Smooth muscle cell (in vitro differentiated cells): ENCODE measurements at regions not wholly inside any gene's neighbourhood (a gene's known extent, or its start where the extent isn't known, plus 50 kb on each side); places are given as distances from the start of the nearest gene placed in this dataset.
A peak's percentile ranks its signal among the peaks of the same experiment; 100 is the strongest.

Source experiments
- DNase-seq: peaks from one replicate; lab custom pipeline; 2025; ENCODE audit not compliant: unreplicated experiment; lab: John Stamatoyannopoulos, UW
- H2AFZ ChIP-seq: fragments of 200-600 bp; sonication (generic); 2 replicates; pipeline ENCODE4 v1.6.0; 2016; ENCODE audit warnings: antibody characterized with exemption, low read depth, mild to moderate bottlenecking
- H3F3A ChIP-seq: fragments of 200-600 bp; sonication (generic); 2 replicates; pipeline ENCODE4 v1.6.0; 2017; ENCODE audit warnings: antibody characterized with exemption, low read depth
- H3K27ac ChIP-seq: fragments of 200-600 bp; sonication (generic); 2 replicates; pipeline ENCODE4 v1.5.1; 2016; ENCODE audit warnings: low read depth, mild to moderate bottlenecking
- H3K27me3 ChIP-seq: fragments of 200-600 bp; sonication (generic); 2 replicates; pipeline ENCODE4 v1.6.1; 2016; ENCODE audit warnings: low read depth, mild to moderate bottlenecking
- H3K36me3 ChIP-seq: fragments of 200-600 bp; sonication (generic); 2 replicates; pipeline ENCODE4 v1.5.1; 2016; ENCODE audit warnings: low read depth
- H3K4me1 ChIP-seq: fragments of 200-600 bp; sonication (generic); 2 replicates; pipeline ENCODE4 v1.5.1; 2016; ENCODE audit warnings: low read depth
- H3K4me2 ChIP-seq: fragments of 200-600 bp; sonication (generic); 2 replicates; pipeline ENCODE4 v1.6.0; 2016; ENCODE audit warnings: mild to moderate bottlenecking
- H3K4me3 ChIP-seq: fragments of 200-600 bp; sonication (generic); 2 replicates; pipeline ENCODE4 v1.5.1; 2016; ENCODE audit warnings: mild to moderate bottlenecking
- H3K79me2 ChIP-seq: fragments of 200-600 bp; sonication (generic); 2 replicates; pipeline ENCODE4 v1.6.0; 2016; ENCODE audit warnings: low read depth, mild to moderate bottlenecking
- H3K9ac ChIP-seq: fragments of 200-600 bp; sonication (generic); 2 replicates; pipeline ENCODE4 v1.6.0; 2016; ENCODE audit warnings: low read depth
- H3K9me3 ChIP-seq: fragments of 200-600 bp; sonication (generic); replicated peaks from 2 replicates; pipeline ENCODE4 v1.5.1; 2016; ENCODE audit warnings: low read depth
- H4K20me1 ChIP-seq: fragments of 200-600 bp; sonication (generic); 2 replicates; pipeline ENCODE4 v1.6.0; 2016; ENCODE audit warnings: low read depth
- CTCF ChIP-seq: fragments of 200-600 bp; sonication (generic); IDR thresholded peaks from 2 replicates; pipeline ENCODE4 v1.5.1; 2017; ENCODE audit warnings: borderline replicate concordance, mild to moderate bottlenecking, antibody characterized with exemption; ENCODE audit not compliant: insufficient read depth, poor library complexity, severe bottlenecking
- whole genome bisulfite sequencing: methylation state at CpG from one replicate; pipeline ENCODE4 v1.1.7; 2016; ENCODE audit warnings: low lambda C conversion rate; 5-methylcytosine and 5-hydroxymethylcytosine counted together

GRCh38 chr13:21833921-21834320 is 163.0 kb downstream of the FGF9 start:
- 89% methylated on average over 9 of the region's 9 CpGs for WGBS

GRCh38 chr13:21834521-21834920 is 163.6 kb downstream of the FGF9 start:
- no peak overlapping the region for H3K9ac ChIP-seq
- H3K4me2 ChIP-seq: no peak overlapping the region
- H4K20me1 ChIP-seq: no peaks in the 10 kb centered on the region
- TF ChIP-seq CTCF: no peak
- H3F3A ChIP-seq: no peaks in the 10 kb centered on the region
- DNase-seq: no peak
- H3K27me3 ChIP-seq: no peaks in the 10 kb centered on the region
- no peak overlapping the region for H2AFZ ChIP-seq
- H3K27ac ChIP-seq: no peak overlapping the region
- H3K36me3 ChIP-seq: no peaks in the 10 kb centered on the region
- no peaks in the 10 kb centered on the region for H3K79me2 ChIP-seq
- no peaks in the 10 kb centered on the region for H3K9me3 ChIP-seq
- 37% methylated on average over 6 of the region's 6 CpGs for WGBS
- no peak overlapping the region for H3K4me3 ChIP-seq
- peaks cover 4% of the 10 kb centered on the region for H3K4me1 ChIP-seq

More at GRCh38 chr13:21833921-21834320, 163.0 kb downstream of the FGF9 start:
- Histone ChIP-seq H3K27me3 (no peaks in the 10 kb centered on the region), H3F3A (no peaks in the 10 kb centered on the region), H3K27ac (no peak overlapping the region), H3K79me2 (no peaks in the 10 kb centered on the region), H3K4me2 (no peak overlapping the region), H2AFZ (no peak overlapping the region), H3K36me3 (no peaks in the 10 kb centered on the region), H3K4me1 (peaks cover 4% of the 10 kb centered on the region), H3K4me3 (no peak overlapping the region), H3K9ac (no peak overlapping the region), H3K9me3 (no peaks in the 10 kb centered on the region), H4K20me1 (no peaks in the 10 kb centered on the region)
- no peak for DNase-seq
- no peak for TF ChIP-seq CTCF

GRCh38 chr13:21837288-21837687 is 166.4 kb downstream of the FGF9 start:
- no peak for TF ChIP-seq CTCF
- Histone ChIP-seq H4K20me1 (no peaks in the 10 kb centered on the region), H3K9me3 (no peaks in the 10 kb centered on the region), H3K4me3 (no peak overlapping the region), H3F3A (no peaks in the 10 kb centered on the region), H3K79me2 (no peaks in the 10 kb centered on the region), H3K27me3 (no peaks in the 10 kb centered on the region), H3K4me1 (peaks cover 4% of the 10 kb centered on the region), H3K27ac (no peak overlapping the region), H3K4me2 (no peak overlapping the region), H3K36me3 (no peaks in the 10 kb centered on the region), H2AFZ (peak overlapping the region; percentile 83), H3K9ac (no peak overlapping the region)
- 90% methylated on average over 3 of the region's 3 CpGs for WGBS
- DNase-seq: no peak

- H3K4me2 ChIP-seq: peak overlapping the region; percentile 47
- H3K79me2 ChIP-seq: no peaks in the 10 kb centered on the region
- H3K27ac ChIP-seq: no peak overlapping the region
- H3K9ac ChIP-seq: no peak overlapping the region
- H2AFZ ChIP-seq: peak overlapping the region; percentile 83
- H3K36me3 ChIP-seq: no peaks in the 10 kb centered on the region
- H3K9me3 ChIP-seq: no peaks in the 10 kb centered on the region
- no peaks in the 10 kb centered on the region for H3K27me3 ChIP-seq
- peak overlapping the region; percentile 9 for H3K4me3 ChIP-seq
- H3F3A ChIP-seq: no peaks in the 10 kb centered on the region
- WGBS: 52% methylated on average over 11 of the region's 11 CpGs
- H4K20me1 ChIP-seq: no peaks in the 10 kb centered on the region
- H3K4me1 ChIP-seq: peaks cover 4% of the 10 kb centered on the region
- DNase-seq: no peak
- TF ChIP-seq CTCF: no peak
Observed at GRCh38 chr13:21837841-21838551, 167.1 kb downstream of the FGF9 start.
